Activated T-cell treated with anti-CD3 and anti-CD28 coated beads, Interleukin-2, amount 50 U/mL, for 1 hour (primary cell): ENCODE measurements at regions not wholly inside any gene's neighbourhood (a gene's known extent, or its start where the extent isn't known, plus 50 kb on each side); places are given as distances from the start of the nearest gene placed in this dataset.
"Not testable (repeated sequence)": the region's sequence is repeated elsewhere in the genome, so short reads cannot be mapped to it uniquely, and the experiment has no call there.

Experiments used
- DNase-seq: peaks from one replicate; pipeline ENCODE4 v3.0.0-alpha.2; 2020

DNA sequence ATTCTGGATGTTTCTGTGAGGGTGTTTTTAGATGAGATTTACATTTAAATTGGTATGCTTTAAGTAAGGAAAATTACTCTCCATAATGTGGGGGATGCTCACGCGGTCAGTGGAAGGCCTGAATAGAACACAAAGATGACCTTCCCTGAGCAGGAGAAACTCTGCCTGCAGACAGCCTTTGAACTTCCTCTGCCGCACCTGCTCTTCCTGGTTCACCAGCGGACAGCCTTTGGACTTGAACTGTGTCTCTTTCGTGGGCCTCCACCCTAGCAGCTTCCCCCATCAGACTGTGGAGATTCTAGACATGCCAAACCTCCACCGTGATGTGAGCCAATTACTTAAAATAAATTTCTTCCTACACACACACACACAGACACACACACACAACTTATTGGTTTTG is 210.7 kb downstream of the EFCAB11 start:
- DNase-seq, result no peak

GRCh38 chr14:89740241-89740640 is 214.3 kb downstream of the EFCAB11 start:
- no peak for DNase-seq

DNA sequence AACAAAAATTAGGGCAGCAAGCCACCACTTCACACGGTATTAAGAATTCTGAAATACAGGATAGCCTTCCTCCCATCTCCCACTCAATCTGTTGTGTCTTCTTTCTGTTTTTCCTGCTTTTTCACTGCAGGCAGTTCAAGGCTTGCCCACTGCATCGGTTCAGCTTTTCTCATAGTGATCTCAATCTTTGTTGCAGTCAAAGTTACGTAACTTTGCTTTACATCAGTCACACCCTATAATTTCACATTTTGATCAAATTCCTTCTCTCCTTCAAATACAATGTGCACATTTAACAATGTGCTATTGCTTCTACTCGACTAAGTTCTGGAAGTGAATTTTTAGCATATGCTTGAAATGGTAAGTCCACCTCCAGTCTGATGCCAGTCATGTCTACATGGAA is 217.6 kb downstream of the EFCAB11 start:
- no peak for DNase-seq

DNA sequence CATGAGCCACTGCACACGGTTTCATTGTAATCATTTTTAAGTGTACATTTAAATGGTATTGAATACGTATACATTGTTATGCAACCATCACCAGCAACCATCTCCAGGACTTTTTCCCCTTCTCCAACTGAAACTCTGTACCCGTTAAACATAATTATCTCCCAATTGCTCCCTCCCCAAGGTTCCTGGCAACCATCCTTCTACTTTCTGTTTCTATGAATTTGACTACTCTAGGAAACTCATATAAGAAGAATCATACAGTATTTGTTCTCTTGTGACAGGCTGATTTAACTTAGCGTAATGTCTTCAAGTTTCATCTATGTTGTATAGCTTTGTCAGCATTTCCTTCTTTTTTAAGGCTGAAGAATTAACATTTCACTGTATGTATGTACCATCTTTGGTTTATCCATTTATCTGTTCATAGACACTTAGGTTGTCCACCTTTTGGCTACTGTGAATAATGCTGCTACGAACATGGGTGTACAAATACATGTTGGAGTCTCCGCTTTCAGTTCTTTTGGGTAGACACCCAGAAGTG is 223.1 kb downstream of the EFCAB11 start:
- no peak for DNase-seq

DNA sequence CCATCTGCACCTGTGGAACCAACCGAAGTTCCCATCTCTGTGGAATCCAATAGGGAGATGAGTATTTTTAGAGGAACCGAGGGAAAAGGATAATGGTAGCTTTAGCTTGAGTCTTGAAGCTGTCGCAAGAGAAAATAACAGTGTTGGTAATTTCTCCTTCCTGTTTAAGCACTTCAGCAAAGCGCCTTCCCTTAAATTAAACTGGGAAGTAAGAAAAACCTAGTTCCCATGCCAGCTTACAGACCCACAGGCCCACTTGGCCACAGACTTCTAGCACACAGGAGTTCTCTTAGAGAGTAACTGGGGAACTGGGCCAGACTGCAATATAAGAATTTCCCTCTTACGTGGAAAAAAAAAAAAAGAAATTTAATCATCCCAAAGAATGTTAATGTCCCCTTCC is 223.8 kb downstream of the EFCAB11 start:
- DNase-seq, result no peak

DNA sequence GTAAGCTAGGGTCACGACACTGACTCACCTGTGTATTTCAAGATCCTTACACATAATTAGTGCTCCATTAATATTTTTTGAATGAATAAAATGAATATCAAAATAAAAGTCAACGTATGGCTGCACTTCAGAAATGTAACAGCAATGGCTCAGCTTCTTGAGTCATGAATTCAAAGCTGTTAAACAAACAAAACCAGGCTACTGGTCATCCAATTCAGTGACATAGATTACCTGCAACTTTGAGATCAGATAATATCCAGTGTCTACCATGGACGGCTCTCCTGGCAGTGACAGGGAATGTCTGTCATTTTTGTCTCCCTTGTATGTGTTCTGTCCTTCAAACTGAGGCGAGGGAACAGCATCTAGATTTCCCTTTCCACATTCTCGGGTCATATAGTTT is 225.6 kb downstream of the EFCAB11 start:
- DNase-seq, result no peak

DNA sequence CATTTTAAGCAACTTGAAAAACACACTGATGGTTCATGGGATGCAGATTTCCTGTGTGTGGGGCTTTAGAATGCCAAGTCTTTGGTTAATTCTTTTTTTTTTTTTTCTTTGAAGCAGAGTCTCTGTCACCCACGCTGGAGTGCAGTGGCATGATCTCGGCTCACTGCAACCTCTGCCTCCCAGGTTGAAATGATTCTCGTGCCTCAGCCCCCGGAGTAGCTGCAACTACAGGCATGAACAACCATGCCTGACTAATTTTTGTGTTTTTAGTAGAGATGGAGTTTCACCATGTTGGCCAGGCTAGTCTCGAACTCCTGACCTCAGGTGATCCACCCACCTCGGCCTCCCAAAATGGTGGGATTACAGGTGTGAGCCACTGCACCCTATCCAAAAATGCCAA is 228.3 kb downstream of the EFCAB11 start:
- not testable (repeated sequence) for DNase-seq

DNA sequence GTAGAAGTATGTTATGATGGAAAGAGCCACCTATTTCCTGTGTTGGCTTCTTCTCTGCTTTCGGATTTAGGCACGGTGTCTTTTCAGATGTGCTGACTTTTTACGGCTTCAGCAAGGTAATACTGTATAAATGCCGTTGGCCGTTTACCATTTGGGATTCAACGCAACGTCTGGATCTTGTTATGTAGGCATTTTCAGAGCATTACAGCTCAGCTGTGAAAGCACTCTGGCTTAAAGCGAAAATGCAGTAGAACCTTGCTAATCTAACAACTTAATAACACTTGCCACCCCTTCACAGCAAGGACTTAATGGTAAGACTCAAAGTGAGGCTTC is 229.9 kb downstream of the EFCAB11 start:
- DNase-seq, result no peak

DNA sequence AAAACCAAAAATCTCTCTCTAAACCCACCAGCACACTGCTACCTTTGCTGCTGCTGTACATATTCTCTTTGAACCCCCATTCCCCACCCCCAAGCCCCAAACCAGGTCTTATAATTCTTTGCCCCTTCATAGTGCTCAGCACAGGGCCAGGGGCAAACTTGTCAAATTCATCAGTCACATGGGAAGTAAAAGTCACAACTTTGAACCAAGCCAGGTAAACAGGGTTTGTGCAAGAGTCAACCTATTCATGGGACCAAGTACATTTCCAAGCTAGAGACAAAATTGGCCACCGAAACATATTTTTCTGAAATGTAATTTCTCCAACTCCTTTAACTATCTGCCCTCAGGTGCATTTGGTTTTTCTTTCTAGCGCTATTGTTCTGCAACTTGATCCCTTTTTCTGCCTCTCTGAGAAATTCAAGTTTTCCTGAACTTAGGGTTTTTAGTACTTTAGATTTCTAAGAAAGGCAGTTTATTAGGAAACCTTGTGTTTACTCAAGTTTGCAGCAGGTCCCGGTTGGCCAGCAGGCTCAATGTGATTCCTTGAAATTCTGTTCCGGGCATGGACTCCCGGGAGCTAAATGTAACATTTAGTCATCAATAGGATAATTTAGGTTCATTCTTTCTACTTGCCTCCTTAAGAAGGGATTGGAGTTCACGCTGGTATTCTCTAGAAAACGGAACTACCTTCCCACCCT is 230.5 kb downstream of the EFCAB11 start:
- DNase-seq, result no peak

DNA sequence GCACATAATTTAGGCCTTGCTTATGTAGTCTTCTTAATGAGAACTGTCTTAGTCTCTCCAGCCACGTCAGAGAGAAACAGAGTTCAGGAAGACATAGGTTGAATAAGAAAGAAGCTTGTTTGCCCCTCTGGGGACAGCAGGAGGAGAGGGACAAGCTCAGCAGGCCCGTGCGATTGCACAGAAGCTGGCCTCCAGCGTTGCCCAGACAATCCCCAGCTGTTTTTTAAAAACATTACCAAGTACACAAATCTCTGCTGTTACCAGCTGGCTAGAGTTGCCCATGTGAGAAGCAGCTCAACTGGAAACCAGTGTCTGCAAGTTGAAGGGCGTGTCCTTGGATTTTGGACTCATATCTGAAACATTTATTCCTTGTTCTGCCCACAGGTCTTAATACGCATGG is 232.6 kb downstream of the EFCAB11 start:
- no peak for DNase-seq

GRCh38 chr14:89720741-89721729 is 233.5 kb downstream of the EFCAB11 start:
- peak; percentile 71 for DNase-seq

DNA sequence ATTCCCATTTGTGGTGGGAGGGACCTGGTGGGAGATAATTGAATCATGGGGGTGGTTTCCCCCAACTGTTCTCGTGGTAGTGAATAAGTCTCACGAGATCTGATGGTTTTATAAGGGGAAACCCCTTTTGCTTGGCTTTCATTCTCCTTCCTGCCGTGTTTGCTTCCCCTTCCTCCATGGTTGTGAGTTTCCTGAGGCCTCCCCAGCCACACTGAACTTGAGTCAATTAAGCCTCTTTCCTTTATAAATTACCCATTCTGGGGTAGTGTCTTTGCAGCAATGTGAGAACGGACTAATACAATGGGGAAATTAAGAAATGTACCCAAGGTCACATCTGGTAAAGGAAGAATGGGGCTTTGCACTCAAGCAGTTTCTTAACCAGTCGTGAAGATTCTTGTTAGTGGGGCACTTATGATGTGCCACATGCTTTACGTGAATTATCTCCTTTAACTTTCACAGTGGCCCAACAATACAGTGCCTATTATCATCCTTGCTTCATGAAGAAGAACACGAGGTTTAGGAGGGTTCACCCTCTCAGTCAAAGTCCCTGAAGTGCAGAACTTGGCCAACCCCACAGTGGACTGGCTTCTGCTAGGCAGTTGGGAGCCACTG is 234.3 kb downstream of the EFCAB11 start:
- DNase-seq, result no peak

GRCh38 chr14:89719366-89720075 is 235.0 kb downstream of the EFCAB11 start:
- no peak for DNase-seq

GRCh38 chr14:89708982-89709625 is 245.4 kb downstream of the EFCAB11 start:
- DNase-seq, result no peak

DNA sequence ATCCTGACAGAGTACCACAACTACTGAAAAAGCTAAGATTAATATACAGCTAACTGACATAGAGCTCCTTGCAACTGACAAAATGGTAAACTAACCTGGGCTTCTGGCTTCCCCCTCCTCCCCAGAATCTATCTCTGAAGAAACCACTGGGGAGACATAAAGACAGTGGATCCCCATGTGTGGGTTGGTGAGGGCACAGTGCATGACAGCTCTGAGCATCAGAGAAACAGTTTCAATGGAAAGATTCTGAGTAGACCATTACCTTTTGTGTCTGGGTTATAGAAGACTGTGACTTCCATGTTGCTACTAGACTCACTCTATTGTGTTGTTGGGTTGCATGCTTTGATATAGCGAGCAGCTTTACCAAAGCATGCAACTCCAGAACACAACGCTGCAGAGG is 247.4 kb downstream of the EFCAB11 start:
- no peak for DNase-seq

DNA sequence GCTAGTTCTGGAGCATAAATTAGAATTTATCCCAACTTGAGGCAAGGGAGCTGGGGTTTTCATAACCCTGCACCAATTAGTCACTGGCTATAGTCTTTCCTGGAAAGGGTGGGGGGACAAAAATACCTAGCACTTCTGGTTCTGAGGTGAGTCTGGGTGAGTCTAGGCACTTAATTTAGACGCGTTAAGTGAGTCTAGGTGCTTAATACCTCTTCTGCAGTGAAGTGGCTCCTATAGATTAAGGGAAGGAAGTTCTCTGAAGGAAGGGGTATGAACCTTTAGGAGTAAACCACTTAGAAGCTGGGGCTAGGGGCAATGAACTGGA is 251.7 kb downstream of the EFCAB11 start:
- DNase-seq, result no peak

GRCh38 chr14:89702073-89702875 is 252.3 kb downstream of the EFCAB11 start:
- peak; percentile 24 for DNase-seq

GRCh38 chr14:89701211-89702043 is 253.1 kb downstream of the EFCAB11 start:
- DNase-seq, result peak; percentile 86

DNA sequence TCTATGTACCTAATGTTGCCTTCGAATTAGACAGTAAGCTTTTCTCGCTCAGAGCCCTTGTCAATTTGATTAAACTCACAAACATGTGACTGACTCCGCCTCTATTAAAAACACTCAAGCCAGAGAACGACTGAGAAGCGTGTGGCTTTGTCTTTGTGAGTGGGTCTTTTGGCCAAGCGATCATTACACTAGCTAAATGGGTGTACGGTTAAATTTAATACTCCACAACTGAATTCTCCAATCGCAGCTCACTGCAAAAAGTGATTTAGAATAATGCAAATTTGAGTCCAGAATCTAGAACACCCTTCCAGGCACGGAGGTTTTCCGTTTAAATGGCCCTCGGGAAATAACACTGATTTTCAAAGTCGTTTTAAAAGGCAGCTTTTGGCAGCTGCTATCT is 253.7 kb downstream of the EFCAB11 start:
- DNase-seq, result no peak

DNA sequence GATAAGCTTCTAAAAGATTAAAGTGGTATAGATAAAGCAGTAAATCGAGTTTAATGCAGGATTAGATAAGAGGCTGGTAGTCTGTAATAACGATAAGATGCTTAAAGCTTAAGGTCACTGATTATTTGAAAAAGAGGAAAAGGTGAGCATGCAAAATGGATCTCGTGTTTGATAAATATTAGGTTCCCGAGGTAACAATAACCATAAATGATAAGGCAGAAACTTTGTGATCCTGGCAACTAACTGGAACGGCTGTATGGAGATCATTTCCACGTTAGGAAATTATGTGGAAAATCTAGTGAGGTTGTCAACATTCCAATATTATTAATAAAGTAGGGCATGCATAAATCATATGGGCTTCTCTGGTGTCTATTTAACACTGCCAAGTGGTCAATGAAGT is 255.5 kb downstream of the EFCAB11 start:
- no peak for DNase-seq
